CD4-positive, CD25-positive, alpha-beta regulatory T cell (primary cell): ENCODE measurements at regions not wholly inside any gene's neighbourhood (a gene's known extent, or its start where the extent isn't known, plus 50 kb on each side); places are given as distances from the start of the nearest gene placed in this dataset.
A peak's percentile ranks its signal among the peaks of the same experiment; 100 is the strongest.

Source experiments
- ATAC-seq, 2 donors: fragments of 150-1000 bp; cut with Tn5 transposase; one replicate each; pipeline ENCODE4 v1.10.0; 2021; ENCODE audit warnings: low read depth in 2 of 2, moderate number of reproducible peaks in 2 of 2, moderate library complexity in 1 of 2
- DNase-seq, 3 donors: peaks; one replicate each; pipeline versions ENCODE4 v3.0.0 to v3.0.0-alpha.2; 2012 to 2022; ENCODE audit warnings: mixed read lengths in 1 of 3
- H3K27ac ChIP-seq: one replicate; pipeline ENCODE4 v1.7.0; 2013; ENCODE audit warnings: mild to moderate bottlenecking, low read length; ENCODE audit not compliant: insufficient read depth, poor library complexity, severe bottlenecking
- H3K27me3 ChIP-seq: one replicate; pipeline ENCODE4 v1.7.0; 2013; ENCODE audit warnings: low read length; ENCODE audit not compliant: control insufficient read depth, insufficient read depth
- H3K36me3 ChIP-seq: one replicate; pipeline ENCODE4 v1.7.0; 2013; ENCODE audit warnings: mild to moderate bottlenecking, low read length, moderate library complexity; ENCODE audit not compliant: control insufficient read depth, insufficient read depth
- H3K4me1 ChIP-seq: 2 replicates; pipeline ENCODE4 v1.7.0; 2013; ENCODE audit warnings: mild to moderate bottlenecking, low read length; ENCODE audit not compliant: insufficient read depth, control insufficient read depth, poor library complexity, severe bottlenecking
- H3K4me3 ChIP-seq: one replicate; pipeline ENCODE4 v1.7.0; 2013; ENCODE audit warnings: low read depth, mild to moderate bottlenecking, low read length, moderate library complexity
- H3K9me3 ChIP-seq, 2 experiments: 1 replicate in 1 of 2; 2 replicates in 1 of 2; pipeline ENCODE4 v1.7.0; 2013; ENCODE audit warnings: low read length in 2 of 2, mild to moderate bottlenecking in 1 of 2, moderate library complexity in 1 of 2; ENCODE audit not compliant: control insufficient read depth in 2 of 2
- H3K27ac Mint-ChIP-seq, 3 donors: one replicate each; pipeline ENCODE4 v1.8.0; 2020 to 2022; ENCODE audit warnings: mild to moderate bottlenecking in 3 of 3, mixed read lengths in 3 of 3, moderate library complexity in 2 of 3
- H3K27me3 Mint-ChIP-seq: one replicate; pipeline ENCODE4 v1.8.0; 2022; ENCODE audit warnings: mild to moderate bottlenecking, mixed read lengths
- H3K36me3 Mint-ChIP-seq: one replicate; pipeline ENCODE4 v1.8.0; 2020; ENCODE audit warnings: mixed read lengths
- H3K4me1 Mint-ChIP-seq, 4 donors: one replicate each; pipeline ENCODE4 v1.8.0; 2020 to 2022; ENCODE audit warnings: mixed read lengths in 4 of 4, mild to moderate bottlenecking in 1 of 4
- H3K4me3 Mint-ChIP-seq, 4 donors: one replicate each; pipeline ENCODE4 v1.8.0; 2020 to 2022; ENCODE audit warnings: mild to moderate bottlenecking in 4 of 4, mixed read lengths in 4 of 4, moderate library complexity in 3 of 4
- H3K9me3 Mint-ChIP-seq, 7 donors: one replicate each; pipeline ENCODE4 v1.8.0; 2020 to 2022; ENCODE audit warnings: mixed read lengths in 7 of 7, mild to moderate bottlenecking in 3 of 7, moderate library complexity in 2 of 7

DNA sequence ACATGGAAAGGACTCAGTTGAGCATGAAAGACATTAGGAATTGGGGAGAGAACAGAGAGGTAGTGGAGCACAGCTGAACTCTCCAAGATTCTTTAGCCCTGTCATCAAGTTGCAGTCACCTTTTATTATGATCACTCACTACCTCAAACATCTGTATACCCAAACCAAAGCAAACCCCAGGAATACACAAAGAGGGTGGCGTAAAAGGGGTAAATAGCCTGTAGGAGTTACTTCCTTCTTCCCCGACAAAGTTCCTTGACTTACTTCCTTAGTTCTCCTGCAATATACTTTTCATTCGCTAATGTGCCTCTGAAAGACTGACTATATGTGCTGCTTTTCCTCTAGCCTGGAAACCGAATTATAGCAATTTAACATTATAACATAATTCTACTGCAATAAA is 159.9 kb downstream of the SPRY1 start:
- H3K4me1 Mint-ChIP-seq, result no peaks in the 10 kb centered on the region
- ATAC-seq, result no peak

DNA sequence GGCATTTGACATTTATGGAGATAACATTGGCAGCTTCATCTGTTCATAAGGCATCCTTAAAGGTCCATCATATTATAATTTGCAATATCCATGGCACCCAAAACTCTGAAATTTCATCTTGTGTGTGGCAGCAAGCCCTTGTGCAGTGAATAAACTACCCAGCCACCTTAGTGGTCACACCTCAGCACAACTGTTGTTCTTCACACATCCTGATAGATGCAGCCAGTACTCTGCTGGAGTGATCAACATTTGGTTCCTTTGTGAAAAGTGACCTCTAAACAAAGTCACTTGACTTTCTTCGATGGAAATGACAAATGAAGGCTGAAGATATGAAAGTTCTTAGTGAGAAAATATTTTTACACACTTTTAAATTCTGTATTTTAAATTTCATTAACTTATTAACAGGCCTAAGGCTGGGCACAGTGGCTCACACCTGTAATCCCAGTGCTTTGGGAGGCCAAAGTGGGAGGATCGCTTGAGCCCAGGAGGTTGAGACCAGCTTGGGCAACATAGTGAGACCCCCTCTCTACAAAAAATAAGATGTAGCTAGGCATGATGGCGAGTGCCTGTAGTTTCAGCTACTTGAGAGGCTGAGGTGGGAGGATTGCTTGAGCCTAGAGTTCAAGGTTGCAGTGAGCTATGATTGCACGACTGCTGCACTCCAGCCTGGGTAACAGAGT is 161.4 kb downstream of the SPRY1 start:
- Mint-ChIP-seq H3K27ac (no peak overlapping the region), H3K9me3 (peaks cover 0 to 2% (median 0%) of the 10 kb centered on the region in 7 donors), H3K36me3 (no peaks in the 10 kb centered on the region), H3K4me1 (peaks cover 0 to under 1% (median 0%) of the 10 kb centered on the region in 4 donors), H3K4me3 (no peak overlapping the region), H3K27me3 (no peaks in the 10 kb centered on the region)
- Histone ChIP-seq H3K27ac (no peak overlapping the region), H3K9me3 (no peaks in the 10 kb centered on the region), H3K4me3 (no peak overlapping the region), H3K4me1 (no peaks in the 10 kb centered on the region), H3K27me3 (no peaks in the 10 kb centered on the region), H3K36me3 (no peaks in the 10 kb centered on the region)
- DNase-seq, result no peak
- no peak for ATAC-seq

More for the DNA sequence above, 159.9 kb downstream of the SPRY1 start:
- peaks cover 0 to 4% (median 0%) of the 10 kb centered on the region in 7 donors for H3K9me3 Mint-ChIP-seq
- no peak overlapping the region for H3K27ac ChIP-seq
- H3K27me3 Mint-ChIP-seq, result no peaks in the 10 kb centered on the region
- H3K36me3 ChIP-seq, result no peaks in the 10 kb centered on the region
- H3K4me3 Mint-ChIP-seq, result no peak overlapping the region
- H3K4me1 ChIP-seq, result no peaks in the 10 kb centered on the region
- no peaks in the 10 kb centered on the region for H3K36me3 Mint-ChIP-seq
- no peak overlapping the region for H3K4me3 ChIP-seq
- H3K27ac Mint-ChIP-seq, result no peak overlapping the region
- no peak for DNase-seq
- no peaks in the 10 kb centered on the region for H3K9me3 ChIP-seq
- no peaks in the 10 kb centered on the region for H3K27me3 ChIP-seq

DNA sequence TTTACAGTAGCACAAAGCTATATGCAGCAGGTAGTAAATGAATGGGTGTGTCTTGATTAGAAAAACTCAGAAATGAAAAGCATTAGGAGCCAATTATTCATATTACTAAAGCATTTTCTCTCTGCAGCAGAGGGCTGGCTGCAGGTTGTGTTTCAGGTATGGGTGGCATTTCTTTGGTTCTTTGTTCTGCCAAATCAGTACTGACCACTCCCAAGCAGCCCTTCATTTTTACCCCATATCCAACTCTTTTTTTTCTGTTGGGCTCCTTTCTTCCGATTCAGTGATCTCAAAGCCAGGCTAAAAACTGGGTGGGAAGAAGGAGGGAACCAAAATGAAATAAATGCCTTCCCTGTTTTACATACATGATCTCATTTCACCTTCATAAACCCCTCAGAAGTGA is 162.3 kb downstream of the SPRY1 start:
- Mint-ChIP-seq H3K27me3 (peaks cover 5% of the 10 kb centered on the region), H3K27ac (no peak overlapping the region), H3K4me3 (no peak overlapping the region), H3K9me3 (peaks cover 0 to 2% (median 0%) of the 10 kb centered on the region in 7 donors), H3K36me3 (no peaks in the 10 kb centered on the region), H3K4me1 (peaks cover 0 to 1% (median 0%) of the 10 kb centered on the region in 4 donors)
- H3K27me3 ChIP-seq, result no peaks in the 10 kb centered on the region
- H3K9me3 ChIP-seq, result no peaks in the 10 kb centered on the region
- no peaks in the 10 kb centered on the region for H3K4me1 ChIP-seq
- ATAC-seq, result no peak
- no peak overlapping the region for H3K4me3 ChIP-seq
- no peak for DNase-seq
- H3K27ac ChIP-seq, result no peak overlapping the region
- H3K36me3 ChIP-seq, result no peaks in the 10 kb centered on the region

DNA sequence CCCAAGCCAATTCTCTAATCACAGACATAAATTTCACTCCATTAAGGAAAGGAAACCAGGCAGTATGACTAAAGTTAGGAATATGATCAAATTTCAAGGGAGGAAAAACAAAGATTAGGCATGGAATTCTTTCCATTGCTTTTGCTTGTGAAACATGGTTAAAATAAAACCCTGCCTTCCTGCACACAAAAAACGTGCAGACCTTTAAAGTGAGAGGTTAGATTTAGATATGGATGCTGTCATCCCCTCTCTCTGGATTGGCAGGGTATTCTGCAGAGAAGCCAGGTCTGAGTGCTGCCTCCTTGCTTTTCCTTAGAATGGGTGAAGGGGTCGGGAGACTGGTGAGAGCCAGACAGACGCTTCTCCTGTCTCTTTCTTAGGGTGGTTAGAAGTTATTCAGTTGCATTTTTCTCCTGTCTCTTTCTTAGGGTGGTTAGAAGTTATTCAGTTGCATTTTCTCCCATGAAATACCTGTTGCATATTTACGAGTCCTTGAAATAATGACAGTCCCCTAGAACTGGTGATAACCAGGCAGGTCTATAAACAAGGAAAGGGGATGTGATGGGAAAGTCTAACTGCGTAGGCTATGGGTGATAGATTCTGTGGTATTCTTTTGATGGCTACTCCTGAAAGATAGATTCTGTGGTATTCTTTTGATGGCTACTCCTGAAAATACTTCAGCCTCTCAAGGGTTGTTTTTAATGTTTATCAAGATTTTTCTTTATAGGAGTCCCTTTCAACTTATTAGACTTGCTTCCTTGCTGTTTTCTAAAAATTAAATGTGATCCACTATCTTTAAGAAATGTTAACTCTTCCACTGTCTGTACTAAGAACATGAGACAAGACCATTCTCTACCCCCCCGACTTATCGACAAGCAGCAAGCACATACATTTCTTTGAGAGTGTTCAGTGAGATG is 163.6 kb downstream of the SPRY1 start:
- peaks cover 0 to 1% (median 0%) of the 10 kb centered on the region in 7 donors for H3K9me3 Mint-ChIP-seq
- H3K27ac Mint-ChIP-seq, result no peak overlapping the region
- H3K27me3 Mint-ChIP-seq, result peaks cover 5% of the 10 kb centered on the region
- ATAC-seq, result no peak
- Histone ChIP-seq H3K4me1 (no peaks in the 10 kb centered on the region), H3K27ac (no peak overlapping the region), H3K9me3 (no peaks in the 10 kb centered on the region), H3K36me3 (no peaks in the 10 kb centered on the region), H3K4me3 (no peak overlapping the region), H3K27me3 (no peaks in the 10 kb centered on the region)
- DNase-seq, result no peak
- H3K4me1 Mint-ChIP-seq, result peaks cover 0 to 5% (median 2%) of the 10 kb centered on the region in 4 donors
- no peaks in the 10 kb centered on the region for H3K36me3 Mint-ChIP-seq
- H3K4me3 Mint-ChIP-seq, result no peak overlapping the region

DNA sequence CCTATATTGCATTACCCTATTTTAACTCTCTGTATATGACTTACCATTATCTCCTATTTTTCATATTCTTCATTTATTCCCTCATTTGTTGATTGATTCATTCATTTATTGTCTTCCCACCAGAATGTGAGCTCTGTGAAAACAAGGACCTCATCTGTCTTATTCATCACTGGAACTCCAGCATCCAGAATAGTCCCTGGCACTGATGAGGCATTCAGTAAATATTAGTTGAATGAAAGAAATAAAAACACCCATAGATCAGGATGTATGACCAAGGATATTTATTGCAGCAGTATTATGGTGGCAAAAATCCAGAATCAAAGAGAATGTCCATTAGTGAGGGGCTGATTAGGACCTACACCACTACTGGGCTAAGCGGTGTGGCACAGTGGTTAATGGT is 164.9 kb downstream of the SPRY1 start:
- Histone ChIP-seq H3K4me3 (no peak overlapping the region), H3K36me3 (no peaks in the 10 kb centered on the region), H3K27me3 (no peaks in the 10 kb centered on the region), H3K27ac (no peak overlapping the region), H3K4me1 (no peaks in the 10 kb centered on the region), H3K9me3 (no peaks in the 10 kb centered on the region)
- Mint-ChIP-seq H3K9me3 (peaks cover 0 to 1% (median 0%) of the 10 kb centered on the region in 7 donors), H3K36me3 (no peaks in the 10 kb centered on the region), H3K27me3 (peaks cover 5% of the 10 kb centered on the region), H3K4me1 (peaks cover 0 to 5% (median 2%) of the 10 kb centered on the region in 4 donors), H3K27ac (no peak overlapping the region), H3K4me3 (no peak overlapping the region)
- no peak for ATAC-seq
- no peak for DNase-seq

DNA sequence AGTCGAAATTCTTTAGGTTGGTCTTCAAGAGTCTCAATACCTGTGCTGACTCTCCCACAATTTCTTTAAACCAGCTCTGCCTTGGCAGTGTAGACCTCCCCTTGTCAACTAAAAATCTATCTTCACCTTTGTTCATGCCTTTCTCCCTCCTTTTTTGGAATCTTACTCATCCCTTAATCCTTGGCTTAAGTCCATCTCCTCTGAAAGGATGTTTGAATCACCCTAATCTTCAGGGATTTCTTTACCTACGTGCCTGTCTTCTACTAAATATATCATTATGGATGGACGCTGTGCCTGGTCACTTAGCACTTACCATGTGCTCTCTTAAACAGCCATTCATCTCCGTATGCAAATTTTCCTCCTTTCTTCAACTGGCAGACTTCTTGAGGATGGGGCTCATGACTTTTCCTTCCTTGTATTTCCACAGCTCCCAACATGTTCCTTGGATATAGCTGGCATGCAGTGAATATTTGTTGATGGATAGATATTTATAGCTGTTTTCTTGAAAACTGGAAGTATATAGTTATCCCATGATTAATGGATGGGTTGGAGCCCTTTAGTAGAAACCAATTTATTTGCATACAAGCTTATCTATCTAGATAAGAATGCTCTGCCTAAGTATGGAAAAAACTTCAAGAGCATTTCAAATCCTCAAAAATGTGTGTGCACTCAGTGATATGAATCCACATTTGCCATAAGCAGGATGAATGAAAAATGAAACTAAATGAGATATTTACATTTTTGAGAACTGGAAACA is 166.6 kb downstream of the SPRY1 start:
- Mint-ChIP-seq H3K9me3 (peaks cover 0 to 6% (median 0%) of the 10 kb centered on the region in 7 donors), H3K27me3 (peaks cover 5% of the 10 kb centered on the region), H3K4me3 (no peak overlapping the region), H3K27ac (no peak overlapping the region), H3K4me1 (peaks cover 0 to 5% (median 2%) of the 10 kb centered on the region in 4 donors), H3K36me3 (no peaks in the 10 kb centered on the region)
- Histone ChIP-seq H3K36me3 (no peaks in the 10 kb centered on the region), H3K9me3 (peaks cover 0 to 3% of the 10 kb centered on the region in 2 experiments), H3K27ac (no peak overlapping the region), H3K27me3 (no peaks in the 10 kb centered on the region), H3K4me3 (no peak overlapping the region), H3K4me1 (no peaks in the 10 kb centered on the region)
- ATAC-seq (no peak), DNase-seq (no peak)

DNA sequence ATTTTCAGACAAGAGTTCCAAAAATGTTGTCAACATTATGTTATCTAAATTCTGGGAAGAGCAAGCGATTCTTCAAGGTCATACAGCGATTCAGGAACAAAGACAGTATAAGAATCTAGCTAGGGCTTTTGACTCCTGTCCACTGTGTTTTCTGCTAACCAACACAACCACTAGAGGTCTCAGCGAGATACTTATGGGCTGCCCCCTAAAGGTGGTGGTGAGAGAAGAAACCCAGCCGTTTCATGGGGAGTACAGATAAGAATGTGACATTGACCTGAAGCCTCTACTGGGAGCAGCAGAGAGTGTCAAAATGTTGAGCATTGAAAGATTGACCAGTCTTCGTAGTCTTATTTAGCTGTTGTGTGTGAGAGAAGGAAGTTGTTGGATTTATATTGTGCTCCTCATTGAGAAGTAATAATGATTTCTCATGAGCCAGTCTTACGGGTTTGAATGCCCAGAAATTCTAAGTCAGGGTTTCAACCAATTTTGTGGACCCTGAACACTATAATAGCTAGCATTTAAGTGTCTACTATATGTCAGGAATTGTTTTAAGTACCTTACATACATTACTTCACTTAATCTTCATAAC is 168.3 kb downstream of the SPRY1 start:
- no peak overlapping the region for H3K4me3 ChIP-seq
- peaks cover 10% of the 10 kb centered on the region for H3K27me3 Mint-ChIP-seq
- H3K9me3 Mint-ChIP-seq, result peaks cover 0 to 6% (median 0%) of the 10 kb centered on the region in 7 donors
- no peaks in the 10 kb centered on the region for H3K36me3 ChIP-seq
- ATAC-seq (peak; percentile 71 to 86), DNase-seq (peak; percentile 1 to 69 (median 7))
- peaks cover 0 to 3% of the 10 kb centered on the region in 2 experiments for H3K9me3 ChIP-seq
- no peak overlapping the region for H3K27ac ChIP-seq
- H3K4me3 Mint-ChIP-seq, result no peak overlapping the region
- H3K4me1 ChIP-seq, result no peaks in the 10 kb centered on the region
- H3K4me1 Mint-ChIP-seq, result peaks cover 0 to 5% (median 2%) of the 10 kb centered on the region in 4 donors
- H3K27ac Mint-ChIP-seq, result no peak overlapping the region
- H3K36me3 Mint-ChIP-seq, result no peaks in the 10 kb centered on the region
- H3K27me3 ChIP-seq, result no peaks in the 10 kb centered on the region
